ENCODE measurements at regions not wholly inside any gene's neighbourhood (a gene's known extent, or its start where the extent isn't known, plus 50 kb on each side); places are given as distances from the start of the nearest gene placed in this dataset.

DNA sequence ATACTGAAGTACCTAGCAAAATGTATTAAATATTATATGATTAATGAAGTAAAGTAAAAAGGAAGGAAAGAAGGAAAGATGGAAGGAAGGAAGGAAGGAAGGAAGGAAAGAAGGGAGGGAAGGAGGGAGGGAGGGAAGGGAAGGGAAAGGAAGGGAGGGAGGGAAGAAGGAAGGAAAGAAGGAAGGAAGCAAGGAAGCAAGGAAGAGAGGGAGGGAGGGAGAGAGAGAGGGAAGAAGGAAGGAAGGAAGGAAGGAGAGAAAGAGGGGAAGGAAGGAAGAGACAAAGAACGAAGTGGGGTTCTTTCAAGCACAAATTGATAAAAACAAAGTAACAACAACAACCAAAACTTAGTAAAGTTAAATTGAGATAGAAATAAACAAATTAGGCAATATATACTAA lies 622.3 kb upstream of the ADGRB3 start:
- POLR2A ChIA-PET: no interaction called here
- TF ChIP-seq ZNF335 (tag by site-specific recombination; conservative IDR thresholded peaks at IDR 0.05) (no peak), SP3 (tag by site-specific recombination; IDR thresholded peaks at IDR 0.05) (no peak), ZNF366 (tag by site-specific recombination; conservative IDR thresholded peaks at IDR 0.05) (peak; percentile 65), ZBTB8A (tag by site-specific recombination; IDR thresholded peaks at IDR 0.05) (no peak)
- H3K4me3 ChIP-seq (ENCODE audit: low read depth, low read length): no peak overlapping the region
- H3K4me1 ChIP-seq (ENCODE audit: control insufficient read depth, insufficient read depth, low read length): no peaks in the 10 kb centered on the region
- no peaks in the 10 kb centered on the region for H3K36me3 ChIP-seq (ENCODE audit: control insufficient read depth in 2 of 2, insufficient read depth in 1 of 2, low read length in 2 of 2)
- CTCF ChIA-PET: no interaction called here
- H3K27ac ChIP-seq (ENCODE audit: extremely low read depth, low read depth, low read length): no peak overlapping the region
- H3K9me3 ChIP-seq (ENCODE audit: control insufficient read depth, insufficient read depth, low read depth, low read length): no peaks in the 10 kb centered on the region

DNA sequence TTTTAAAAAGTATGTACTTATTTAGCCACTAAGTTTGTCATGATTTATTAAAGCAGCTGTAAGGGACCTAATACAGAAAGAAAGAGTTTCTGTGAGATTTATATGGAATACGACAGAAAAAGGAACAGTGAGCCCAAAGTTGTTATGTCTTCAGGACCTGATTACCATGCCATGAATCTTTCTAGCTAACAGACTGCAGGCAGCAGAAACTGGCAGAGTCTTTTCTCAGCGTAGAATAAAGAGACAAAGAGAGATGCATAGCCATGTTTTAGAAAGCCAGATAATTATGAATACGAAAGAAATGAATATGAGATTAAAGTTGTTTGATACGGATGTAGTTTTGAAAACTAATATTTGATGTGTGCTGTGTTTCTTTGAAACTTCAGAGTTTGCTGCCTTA lies 624.1 kb upstream of the ADGRB3 start:
- Histone ChIP-seq H3K4me3 (ENCODE audit: low read depth, low read length) (no peak overlapping the region), H3K36me3 (ENCODE audit: control insufficient read depth in 2 of 2, insufficient read depth in 1 of 2, low read length in 2 of 2) (no peaks in the 10 kb centered on the region), H3K27ac (ENCODE audit: extremely low read depth, low read depth, low read length) (no peak overlapping the region), H3K9me3 (ENCODE audit: control insufficient read depth, insufficient read depth, low read depth, low read length) (no peaks in the 10 kb centered on the region), H3K4me1 (ENCODE audit: control insufficient read depth, insufficient read depth, low read length) (no peaks in the 10 kb centered on the region)
- POLR2A ChIA-PET: no interaction called here
- TF ChIP-seq ZNF626 (tag by site-specific recombination; IDR thresholded peaks at IDR 0.05) (no peak), RBAK (tag by site-specific recombination; IDR thresholded peaks at IDR 0.05) (no peak), ZNF621 (tag by site-specific recombination; IDR thresholded peaks at IDR 0.05) (no peak), ZNF707 (tag by site-specific recombination; IDR thresholded peaks at IDR 0.05) (no peak), ZNF114 (tag by site-specific recombination; IDR thresholded peaks at IDR 0.05) (no peak), ZNF843 (tag by site-specific recombination; IDR thresholded peaks at IDR 0.05) (no peak), ZNF558 (tag by site-specific recombination; IDR thresholded peaks at IDR 0.05) (no peak), ZNF48 (tag by site-specific recombination; IDR thresholded peaks at IDR 0.05) (no peak), ZNF138 (tag by site-specific recombination; IDR thresholded peaks at IDR 0.05; ENCODE audit: borderline replicate concordance) (no peak), ZNF155 (tag by site-specific recombination; IDR thresholded peaks at IDR 0.05) (no peak), BCL11A (tag by site-specific recombination; IDR thresholded peaks at IDR 0.05; ENCODE audit: low read depth) (no peak), ZNF624 (tag by site-specific recombination; IDR thresholded peaks at IDR 0.05) (no peak)
- TF ChIP-seq, protein P1, sequence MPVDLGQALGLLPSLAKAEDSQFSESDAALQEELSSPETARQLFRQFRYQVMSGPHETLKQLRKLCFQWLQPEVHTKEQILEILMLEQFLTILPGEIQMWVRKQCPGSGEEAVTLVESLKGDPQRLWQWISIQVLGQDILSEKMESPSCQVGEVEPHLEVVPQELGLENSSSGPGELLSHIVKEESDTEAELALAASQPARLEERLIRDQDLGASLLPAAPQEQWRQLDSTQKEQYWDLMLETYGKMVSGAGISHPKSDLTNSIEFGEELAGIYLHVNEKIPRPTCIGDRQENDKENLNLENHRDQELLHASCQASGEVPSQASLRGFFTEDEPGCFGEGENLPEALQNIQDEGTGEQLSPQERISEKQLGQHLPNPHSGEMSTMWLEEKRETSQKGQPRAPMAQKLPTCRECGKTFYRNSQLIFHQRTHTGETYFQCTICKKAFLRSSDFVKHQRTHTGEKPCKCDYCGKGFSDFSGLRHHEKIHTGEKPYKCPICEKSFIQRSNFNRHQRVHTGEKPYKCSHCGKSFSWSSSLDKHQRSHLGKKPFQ (tag by site-specific recombination; IDR thresholded peaks at IDR 0.05): no peak
- TF ChIP-seq, protein P2, sequence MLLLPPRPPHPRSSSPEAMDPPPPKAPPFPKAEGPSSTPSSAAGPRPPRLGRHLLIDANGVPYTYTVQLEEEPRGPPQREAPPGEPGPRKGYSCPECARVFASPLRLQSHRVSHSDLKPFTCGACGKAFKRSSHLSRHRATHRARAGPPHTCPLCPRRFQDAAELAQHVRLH (tag by site-specific recombination; IDR thresholded peaks at IDR 0.05): no peak
- TF ChIP-seq, protein P3, sequence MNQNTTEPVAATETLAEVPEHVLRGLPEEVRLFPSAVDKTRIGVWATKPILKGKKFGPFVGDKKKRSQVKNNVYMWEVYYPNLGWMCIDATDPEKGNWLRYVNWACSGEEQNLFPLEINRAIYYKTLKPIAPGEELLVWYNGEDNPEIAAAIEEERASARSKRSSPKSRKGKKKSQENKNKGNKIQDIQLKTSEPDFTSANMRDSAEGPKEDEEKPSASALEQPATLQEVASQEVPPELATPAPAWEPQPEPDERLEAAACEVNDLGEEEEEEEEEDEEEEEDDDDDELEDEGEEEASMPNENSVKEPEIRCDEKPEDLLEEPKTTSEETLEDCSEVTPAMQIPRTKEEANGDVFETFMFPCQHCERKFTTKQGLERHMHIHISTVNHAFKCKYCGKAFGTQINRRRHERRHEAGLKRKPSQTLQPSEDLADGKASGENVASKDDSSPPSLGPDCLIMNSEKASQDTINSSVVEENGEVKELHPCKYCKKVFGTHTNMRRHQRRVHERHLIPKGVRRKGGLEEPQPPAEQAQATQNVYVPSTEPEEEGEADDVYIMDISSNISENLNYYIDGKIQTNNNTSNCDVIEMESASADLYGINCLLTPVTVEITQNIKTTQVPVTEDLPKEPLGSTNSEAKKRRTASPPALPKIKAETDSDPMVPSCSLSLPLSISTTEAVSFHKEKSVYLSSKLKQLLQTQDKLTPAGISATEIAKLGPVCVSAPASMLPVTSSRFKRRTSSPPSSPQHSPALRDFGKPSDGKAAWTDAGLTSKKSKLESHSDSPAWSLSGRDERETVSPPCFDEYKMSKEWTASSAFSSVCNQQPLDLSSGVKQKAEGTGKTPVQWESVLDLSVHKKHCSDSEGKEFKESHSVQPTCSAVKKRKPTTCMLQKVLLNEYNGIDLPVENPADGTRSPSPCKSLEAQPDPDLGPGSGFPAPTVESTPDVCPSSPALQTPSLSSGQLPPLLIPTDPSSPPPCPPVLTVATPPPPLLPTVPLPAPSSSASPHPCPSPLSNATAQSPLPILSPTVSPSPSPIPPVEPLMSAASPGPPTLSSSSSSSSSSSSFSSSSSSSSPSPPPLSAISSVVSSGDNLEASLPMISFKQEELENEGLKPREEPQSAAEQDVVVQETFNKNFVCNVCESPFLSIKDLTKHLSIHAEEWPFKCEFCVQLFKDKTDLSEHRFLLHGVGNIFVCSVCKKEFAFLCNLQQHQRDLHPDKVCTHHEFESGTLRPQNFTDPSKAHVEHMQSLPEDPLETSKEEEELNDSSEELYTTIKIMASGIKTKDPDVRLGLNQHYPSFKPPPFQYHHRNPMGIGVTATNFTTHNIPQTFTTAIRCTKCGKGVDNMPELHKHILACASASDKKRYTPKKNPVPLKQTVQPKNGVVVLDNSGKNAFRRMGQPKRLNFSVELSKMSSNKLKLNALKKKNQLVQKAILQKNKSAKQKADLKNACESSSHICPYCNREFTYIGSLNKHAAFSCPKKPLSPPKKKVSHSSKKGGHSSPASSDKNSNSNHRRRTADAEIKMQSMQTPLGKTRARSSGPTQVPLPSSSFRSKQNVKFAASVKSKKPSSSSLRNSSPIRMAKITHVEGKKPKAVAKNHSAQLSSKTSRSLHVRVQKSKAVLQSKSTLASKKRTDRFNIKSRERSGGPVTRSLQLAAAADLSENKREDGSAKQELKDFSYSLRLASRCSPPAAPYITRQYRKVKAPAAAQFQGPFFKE (tag by site-specific recombination; IDR thresholded peaks at IDR 0.05; ENCODE audit: borderline replicate concordance): no peak
- CTCF ChIA-PET: no interaction called here

Data from HEK293 (cell line).